Esophagus squamous epithelium (tissue), 5 donors: ENCODE measurements at regions not wholly inside any gene's neighbourhood (a gene's known extent, or its start where the extent isn't known, plus 50 kb on each side); places are given as distances from the start of the nearest gene placed in this dataset.

Experiments used
- DNase-seq: peaks from one replicate; lab custom pipeline; 2025; lab: John Stamatoyannopoulos, UW
- H3K27ac ChIP-seq, 4 donors: fragments of 200-600 bp; sonication (generic); one replicate each; pipeline ENCODE4 v1.5.1; 2016 to 2019; ENCODE audit warnings: mild to moderate bottlenecking in 1 of 4
- H3K27me3 ChIP-seq, 4 donors: fragments of 200-600 bp; sonication (generic); 1 replicate in 3 of 4; 2 replicates in 1 of 4; pipeline versions ENCODE4 v1.5.1 to v1.6.0; 2017 to 2021; ENCODE audit warnings: antibody characterized with exemption in 1 of 4
- H3K36me3 ChIP-seq, 3 donors: fragments of 200-600 bp; sonication (generic); one replicate each; pipeline ENCODE4 v1.5.1; 2016 to 2019
- H3K4me1 ChIP-seq, 3 donors: fragments of 200-600 bp; sonication (generic); one replicate each; pipeline ENCODE4 v1.5.1; 2017 to 2019
- H3K4me3 ChIP-seq, 4 donors: fragments of 200-600 bp; sonication (generic); 1 replicate in 3 of 4; 2 replicates in 1 of 4; pipeline ENCODE4 v1.5.1; 2016 to 2019; ENCODE audit warnings: mild to moderate bottlenecking in 2 of 4, moderate library complexity in 1 of 4
- H3K9me3 ChIP-seq, 3 donors: fragments of 200-600 bp; sonication (generic); one replicate each; pipeline ENCODE4 v1.5.1; 2016 to 2019
- CTCF ChIP-seq, 6 experiments: fragments of 450-650 bp in 4 of 6; fragments of 200-600 bp in 2 of 6; sonication (generic) in 2 of 6; IDR thresholded peaks; one replicate each; pipeline ENCODE4 v1.5.1; 2016 to 2019; ENCODE audit warnings: antibody characterized with exemption in 6 of 6, mild to moderate bottlenecking in 4 of 6, moderate library complexity in 4 of 6
- POLR2A ChIP-seq, 4 donors: fragments of 450-650 bp; IDR thresholded peaks; one replicate each; pipeline ENCODE4 v1.6.1; 2017; ENCODE audit warnings: antibody characterized with exemption in 4 of 4, mild to moderate bottlenecking in 4 of 4, moderate library complexity in 3 of 4
- WGBS, 2 donors: methylation state at CpG; one replicate each; pipeline ENCODE4 v1.1.5; 2018; 5-methylcytosine and 5-hydroxymethylcytosine counted together
- intact Hi-C: fragments of 100-400 bp; cut with DNase I; formaldehyde crosslinking; loops from one replicate; pipeline ENCODE4 v1.15.0; 2022
- donor health status: DM: yes; HTN: yes; CAD: no.

GRCh38 chr7:32680259-32681173 is 185.2 kb downstream of the AVL9 start:
- Histone ChIP-seq H3K4me3 (no peak overlapping the region), H3K27me3 (no peaks in the 10 kb centered on the region), H3K9me3 (no peaks in the 10 kb centered on the region), H3K4me1 (peaks cover 0 to 14% (median 3%) of the 10 kb centered on the region in 3 donors), H3K36me3 (peaks cover 0 to 5% (median 0%) of the 10 kb centered on the region in 3 donors), H3K27ac (no peak overlapping the region)
- DNase-seq: no peak
- no peak for TF ChIP-seq CTCF (IDR thresholded peaks at IDR 0.05)
- no peak for TF ChIP-seq POLR2A (IDR thresholded peaks at IDR 0.05)
- intact Hi-C loops: no loop called here
- WGBS, 2 donors: 31 to 41% methylated on average over 6 of the region's 6 CpGs

DNA sequence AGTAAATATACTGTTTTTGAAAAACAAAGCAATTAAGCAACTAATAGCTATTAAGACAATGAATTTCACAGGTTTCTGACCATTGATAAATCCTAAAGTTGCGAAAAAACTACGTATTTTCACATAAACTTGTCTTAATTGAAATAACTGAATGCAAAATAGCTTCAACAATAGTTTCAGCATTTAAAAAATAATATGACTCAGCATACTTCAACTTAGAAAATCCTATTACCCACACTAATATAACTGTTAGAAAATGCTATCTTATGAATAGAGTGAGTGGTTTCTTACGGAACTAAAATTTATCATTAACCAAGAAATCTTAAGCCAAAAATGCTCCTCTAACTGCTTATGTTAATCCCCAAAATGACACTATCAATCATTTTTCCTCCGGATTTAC is 183.9 kb downstream of the AVL9 start:
- peaks cover 0 to 5% (median 0%) of the 10 kb centered on the region in 3 donors for H3K36me3 ChIP-seq
- no peaks in the 10 kb centered on the region for H3K9me3 ChIP-seq
- H3K4me3 ChIP-seq: no peak overlapping the region
- H3K27me3 ChIP-seq: no peaks in the 10 kb centered on the region
- intact Hi-C loops: no loop called here
- TF ChIP-seq CTCF (IDR thresholded peaks at IDR 0.05) (no peak), POLR2A (IDR thresholded peaks at IDR 0.05) (no peak)
- 85 to 86% methylated on average over 4 of the region's 4 CpGs for WGBS, 2 donors
- H3K27ac ChIP-seq: no peak overlapping the region
- DNase-seq: no peak
- peaks cover 0 to 14% (median 3%) of the 10 kb centered on the region in 3 donors for H3K4me1 ChIP-seq

- Histone ChIP-seq H3K27ac (no peak overlapping the region), H3K36me3 (peaks cover 0 to 5% (median 0%) of the 10 kb centered on the region in 3 donors), H3K9me3 (no peaks in the 10 kb centered on the region), H3K4me1 (peaks cover 0 to 14% (median 3%) of the 10 kb centered on the region in 3 donors), H3K4me3 (no peak overlapping the region), H3K27me3 (no peaks in the 10 kb centered on the region)
- TF ChIP-seq POLR2A (IDR thresholded peaks at IDR 0.05) (no peak), CTCF (IDR thresholded peaks at IDR 0.05) (no peak)
- 60 to 100% methylated on average over 1 to 2 of the region's 2 CpGs for WGBS, 2 donors
- DNase-seq: no peak
- intact Hi-C loops: no loop called here
Measured at GRCh38 chr7:32677593-32677992, 182.3 kb downstream of the AVL9 start.

- peaks cover 0 to 5% (median 0%) of the 10 kb centered on the region in 3 donors for H3K36me3 ChIP-seq
- intact Hi-C loops: no loop called here
- peaks cover 0 to 14% (median 3%) of the 10 kb centered on the region in 3 donors for H3K4me1 ChIP-seq
- 90 to 96% methylated on average over 7 of the region's 7 CpGs for WGBS, 2 donors
- no peak for DNase-seq
- H3K4me3 ChIP-seq: no peak overlapping the region
- no peak overlapping the region for H3K27ac ChIP-seq
- TF ChIP-seq CTCF (IDR thresholded peaks at IDR 0.05): no peak
- no peak for TF ChIP-seq POLR2A (IDR thresholded peaks at IDR 0.05)
- no peaks in the 10 kb centered on the region for H3K27me3 ChIP-seq
- no peaks in the 10 kb centered on the region for H3K9me3 ChIP-seq
Measured at GRCh38 chr7:32676249-32676941, 181.1 kb downstream of the AVL9 start.
